Nucleus accumbens (tissue), 56 donors: ENCODE measurements at regions not wholly inside any gene's neighbourhood (a gene's known extent, or its start where the extent isn't known, plus 50 kb on each side); places are given as distances from the start of the nearest gene placed in this dataset.

ENCODE experiments used
- DNase-seq, 56 donors: peaks; one replicate each; lab custom pipeline; 2025; lab: John Stamatoyannopoulos, UW

DNA sequence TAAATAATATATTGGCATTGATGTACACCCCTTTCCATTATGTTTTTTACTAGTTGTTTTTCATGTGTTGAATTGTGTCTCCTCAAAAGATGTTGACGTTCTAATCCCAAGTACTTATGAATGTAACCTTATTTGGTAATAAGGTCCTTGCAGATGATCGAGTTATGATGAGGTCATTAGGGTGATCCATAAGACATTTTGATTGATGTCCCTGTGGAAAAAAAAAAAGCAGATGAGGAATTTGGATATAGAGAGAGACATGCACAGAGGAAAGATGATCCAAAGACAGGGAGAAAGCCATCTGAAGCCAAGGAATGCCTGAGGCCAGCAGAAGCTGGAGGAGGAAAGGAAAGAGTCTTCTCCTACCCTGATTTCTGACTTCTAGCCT is 632.7 kb downstream of the TLR4 start:
- DNase-seq = no peak

GRCh38 chr9:118360036-118360435 is 655.8 kb downstream of the TLR4 start:
- no peak for DNase-seq

DNA sequence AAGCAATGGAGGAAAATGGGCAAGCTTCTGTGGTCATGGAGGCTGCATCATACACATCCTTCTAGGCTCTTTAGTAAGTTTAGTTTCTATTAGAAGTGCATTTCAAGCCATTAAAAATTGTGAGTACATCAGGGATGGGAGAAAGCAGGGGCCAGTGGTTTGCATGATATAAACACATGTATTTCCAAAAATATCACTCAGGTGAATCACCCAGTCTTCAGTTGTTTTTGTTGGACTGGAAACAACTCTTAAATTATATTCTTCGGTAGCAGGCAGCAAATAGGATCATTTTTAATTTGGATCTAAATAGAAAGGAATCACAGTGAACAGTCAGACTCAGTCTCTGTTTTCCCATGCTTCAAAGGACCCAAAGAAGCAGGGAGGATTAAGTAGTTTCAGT is 657.9 kb downstream of the TLR4 start:
- no peak for DNase-seq

DNA sequence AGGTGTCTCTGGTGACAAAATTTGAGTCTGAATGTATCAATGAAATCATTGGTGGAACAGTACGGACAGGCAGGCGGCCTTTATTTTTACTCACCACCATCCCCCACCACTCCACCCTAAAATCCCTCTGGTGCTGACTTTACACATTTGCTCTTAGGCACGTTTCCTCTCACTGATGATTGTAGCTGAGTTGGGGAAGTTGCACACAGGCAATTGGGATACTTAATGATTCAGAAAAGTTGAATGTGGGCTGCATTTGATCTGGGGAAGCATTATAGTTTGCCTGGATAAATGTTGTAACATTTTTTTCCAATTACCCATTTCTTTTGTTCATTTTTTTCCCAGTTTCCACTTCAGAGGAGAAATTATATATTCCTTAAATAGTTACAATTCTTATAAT is 658.4 kb downstream of the TLR4 start:
- DNase-seq = no peak

DNA sequence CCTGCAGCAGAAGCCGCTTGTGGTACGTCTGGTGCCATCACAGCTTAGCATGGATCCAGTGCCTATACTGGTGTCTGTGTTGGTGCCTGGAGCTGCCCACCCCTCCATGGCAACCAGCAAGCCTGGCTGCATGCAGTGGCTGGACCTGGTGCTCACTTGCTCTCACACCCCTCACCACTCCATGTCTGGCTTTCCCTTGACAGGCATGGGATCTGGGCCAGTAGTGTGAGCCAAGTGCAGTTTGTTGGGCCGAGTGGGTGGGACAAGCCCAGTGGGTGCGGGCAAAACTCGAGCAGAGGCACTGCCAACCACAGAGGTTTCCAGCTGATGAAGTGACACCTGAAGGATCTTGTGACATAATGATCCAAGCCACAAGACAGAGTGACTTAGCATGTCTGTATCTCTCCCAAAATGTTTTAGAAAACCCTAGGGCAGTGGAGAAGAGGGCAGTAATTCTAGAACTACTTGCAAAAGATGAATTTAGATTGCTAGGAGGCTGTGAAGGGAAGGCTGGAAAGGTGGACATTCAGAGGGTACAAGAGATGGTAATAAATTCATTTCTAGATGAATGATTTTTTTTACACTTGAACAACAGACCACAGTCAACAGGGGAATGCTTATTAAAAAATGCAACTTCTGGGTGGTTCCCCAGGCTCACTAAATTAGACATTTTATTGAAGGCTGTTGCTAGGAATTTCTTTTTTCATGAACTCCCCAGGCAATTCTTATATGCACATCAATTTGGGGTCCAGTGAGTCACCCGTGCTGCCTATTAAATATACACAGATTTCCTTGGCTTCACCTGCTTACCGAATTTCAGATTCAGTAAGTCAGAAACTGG is 660.3 kb downstream of the TLR4 start:
- DNase-seq = no peak

- DNase-seq = no peak
Measured at GRCh38 chr9:118366228-118366627, 662.0 kb downstream of the TLR4 start.

DNA sequence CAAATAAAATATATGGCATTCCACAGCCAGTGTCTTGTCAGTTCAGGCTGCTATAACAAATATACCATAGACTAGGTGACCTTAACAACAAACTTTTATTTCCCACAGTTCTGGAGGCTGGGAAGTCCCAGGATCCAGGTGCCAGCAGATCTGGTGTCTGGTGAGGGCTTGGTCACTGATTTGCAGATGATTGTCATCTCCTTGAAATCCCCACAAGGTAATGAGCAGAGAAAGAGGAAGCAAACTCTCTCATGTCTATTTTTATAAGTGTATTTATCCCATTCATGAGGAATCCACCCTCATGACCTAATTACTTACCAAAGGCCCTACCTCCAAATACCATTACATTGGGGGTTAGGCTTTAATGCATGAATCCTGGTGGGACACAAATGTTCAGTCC is 663.2 kb downstream of the TLR4 start:
- no peak for DNase-seq

GRCh38 chr9:118384531-118385100 is 680.4 kb downstream of the TLR4 start:
- DNase-seq = no peak

GRCh38 chr9:118395415-118395814 is 691.2 kb downstream of the TLR4 start:
- DNase-seq = no peak

GRCh38 chr9:118401546-118401945 is 697.3 kb downstream of the TLR4 start:
- DNase-seq = no peak

DNA sequence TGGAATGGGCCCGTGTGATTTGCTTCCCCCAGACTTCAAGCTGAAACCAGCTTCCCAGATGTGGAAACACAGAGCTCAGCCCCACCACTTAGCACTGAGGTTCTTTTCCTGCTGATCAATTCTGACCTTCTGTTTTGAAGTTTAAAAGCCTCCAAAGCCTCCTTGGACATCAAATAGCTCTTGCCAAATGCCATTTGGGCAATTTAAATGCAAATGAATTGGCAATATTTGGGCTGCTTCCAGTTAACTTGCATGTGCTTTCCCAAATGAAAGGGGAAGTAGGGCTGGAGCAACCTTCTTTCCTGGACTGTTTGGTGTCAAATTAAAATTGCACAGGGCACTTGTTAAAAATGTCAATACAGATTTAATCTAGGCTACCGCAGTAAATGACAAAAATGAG is 710.5 kb downstream of the TLR4 start:
- no peak for DNase-seq

- DNase-seq = no peak
Measured at GRCh38 chr9:118418887-118419565, 714.8 kb downstream of the TLR4 start.

DNA sequence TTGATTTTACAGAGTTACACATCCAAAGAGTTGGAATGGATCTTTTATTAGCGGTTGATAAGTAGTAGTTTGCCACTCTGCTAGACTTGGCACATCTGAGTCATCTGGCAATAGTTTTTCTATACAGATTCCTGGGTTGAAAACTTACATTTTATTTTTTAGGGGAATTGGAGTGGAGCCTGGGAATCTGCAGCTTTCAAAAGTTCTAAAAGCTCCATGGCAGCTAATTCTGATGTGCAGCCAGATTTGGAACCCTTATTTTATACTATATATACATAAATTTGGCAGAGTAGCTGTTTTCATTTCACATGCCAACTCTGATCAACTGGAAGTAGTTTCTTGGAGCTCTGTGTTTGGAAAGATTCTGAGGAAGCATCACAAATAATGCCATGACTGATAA is 715.5 kb downstream of the TLR4 start:
- DNase-seq = no peak

- no peak for DNase-seq
Measured at GRCh38 chr9:118422508-118422907, 718.3 kb downstream of the TLR4 start.

- DNase-seq = no peak
Measured at GRCh38 chr9:118423021-118423420, 718.8 kb downstream of the TLR4 start.

DNA sequence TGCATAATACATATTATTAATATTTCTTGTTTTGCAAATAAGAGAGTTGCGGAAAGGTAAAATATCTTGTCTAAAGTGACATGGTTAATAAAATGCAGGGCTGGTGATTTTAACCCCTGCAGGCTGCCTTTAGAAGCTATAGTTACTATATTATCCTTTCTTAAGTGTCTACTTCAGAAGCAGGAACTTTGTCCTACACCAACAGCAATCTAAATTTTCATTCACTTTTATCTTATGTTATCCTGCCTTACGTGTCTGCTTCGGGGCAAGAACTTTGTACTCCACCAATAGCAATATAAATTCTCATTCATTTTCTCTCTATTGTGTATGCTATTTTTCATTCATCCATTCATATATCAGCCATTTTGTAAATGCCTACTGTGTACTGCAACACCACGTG is 719.5 kb downstream of the TLR4 start:
- DNase-seq = no peak

GRCh38 chr9:118426772-118427171 is 722.6 kb downstream of the TLR4 start:
- DNase-seq = no peak

GRCh38 chr9:118438810-118439209 is 734.6 kb downstream of the TLR4 start:
- DNase-seq = no peak

DNA sequence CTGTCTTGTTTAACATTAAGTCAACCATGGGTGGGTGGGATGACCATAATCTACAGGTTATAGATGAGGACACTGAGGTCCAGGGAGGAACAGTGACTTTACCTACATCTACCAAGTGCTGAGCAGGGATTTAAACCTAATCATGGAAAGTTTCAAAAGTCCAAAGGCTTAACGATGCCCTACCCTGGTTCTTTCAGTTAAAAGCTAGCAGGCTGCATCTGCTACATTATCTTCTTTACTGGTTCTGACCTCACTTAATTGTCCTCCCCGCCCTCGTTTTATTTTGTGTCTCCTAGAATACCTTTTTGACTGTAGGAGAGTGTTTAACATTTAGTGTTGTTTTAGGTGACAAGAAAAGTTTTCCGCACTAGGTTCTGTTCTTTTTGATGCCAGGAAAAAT is 735.2 kb downstream of the TLR4 start:
- DNase-seq = no peak

GRCh38 chr9:118444403-118444802 is 740.2 kb downstream of the TLR4 start:
- peak in 9 of 56 donors; percentile 0 to 13 (median 4) for DNase-seq

GRCh38 chr9:118446943-118447639 is 742.9 kb downstream of the TLR4 start:
- no peak for DNase-seq
